AG09319 (cell line): ENCODE measurements at regions not wholly inside any gene's neighbourhood (a gene's known extent, or its start where the extent isn't known, plus 50 kb on each side); places are given as distances from the start of the nearest gene placed in this dataset.

ENCODE experiments used
- DNase-seq: peaks from one replicate; pipeline ENCODE4 v3.0.0-alpha.2; 2010; ENCODE audit warnings: low read depth; ENCODE audit errors: extremely low read depth
- TF ChIP-seq, protein P1 (sequence below): IDR thresholded peaks from 2 replicates; pipeline ENCODE4 v1.5.1; 2011; ENCODE audit warnings: low read depth, mild to moderate bottlenecking, inconsistent platforms, low read length, moderate library complexity

DNA sequence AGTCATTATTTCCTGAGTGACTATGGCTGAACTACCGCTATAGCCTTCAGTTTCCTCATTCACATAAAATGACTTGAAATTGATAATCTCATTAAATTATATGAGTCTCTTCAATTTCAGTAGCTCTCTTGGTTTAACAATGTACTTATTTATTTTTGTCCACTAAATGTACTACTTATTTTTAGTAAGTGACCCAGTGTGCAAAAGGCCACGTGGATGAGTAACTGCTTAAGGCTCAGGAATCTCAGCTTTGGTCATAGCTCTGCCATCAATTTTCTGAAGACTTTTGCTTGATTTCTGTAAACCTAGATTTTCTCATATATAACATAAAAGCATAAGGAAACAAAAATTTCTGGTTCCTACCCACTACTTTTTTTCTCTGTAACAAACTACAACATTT is 1132.9 kb upstream of the CDH8 start:
- TF ChIP-seq, protein P1, sequence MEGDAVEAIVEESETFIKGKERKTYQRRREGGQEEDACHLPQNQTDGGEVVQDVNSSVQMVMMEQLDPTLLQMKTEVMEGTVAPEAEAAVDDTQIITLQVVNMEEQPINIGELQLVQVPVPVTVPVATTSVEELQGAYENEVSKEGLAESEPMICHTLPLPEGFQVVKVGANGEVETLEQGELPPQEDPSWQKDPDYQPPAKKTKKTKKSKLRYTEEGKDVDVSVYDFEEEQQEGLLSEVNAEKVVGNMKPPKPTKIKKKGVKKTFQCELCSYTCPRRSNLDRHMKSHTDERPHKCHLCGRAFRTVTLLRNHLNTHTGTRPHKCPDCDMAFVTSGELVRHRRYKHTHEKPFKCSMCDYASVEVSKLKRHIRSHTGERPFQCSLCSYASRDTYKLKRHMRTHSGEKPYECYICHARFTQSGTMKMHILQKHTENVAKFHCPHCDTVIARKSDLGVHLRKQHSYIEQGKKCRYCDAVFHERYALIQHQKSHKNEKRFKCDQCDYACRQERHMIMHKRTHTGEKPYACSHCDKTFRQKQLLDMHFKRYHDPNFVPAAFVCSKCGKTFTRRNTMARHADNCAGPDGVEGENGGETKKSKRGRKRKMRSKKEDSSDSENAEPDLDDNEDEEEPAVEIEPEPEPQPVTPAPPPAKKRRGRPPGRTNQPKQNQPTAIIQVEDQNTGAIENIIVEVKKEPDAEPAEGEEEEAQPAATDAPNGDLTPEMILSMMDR: no peak
- no peak for DNase-seq

GRCh38 chr16:63157818-63158217 is 1121.6 kb upstream of the CDH8 start:
- TF ChIP-seq, protein P1: no peak
- no peak for DNase-seq

DNA sequence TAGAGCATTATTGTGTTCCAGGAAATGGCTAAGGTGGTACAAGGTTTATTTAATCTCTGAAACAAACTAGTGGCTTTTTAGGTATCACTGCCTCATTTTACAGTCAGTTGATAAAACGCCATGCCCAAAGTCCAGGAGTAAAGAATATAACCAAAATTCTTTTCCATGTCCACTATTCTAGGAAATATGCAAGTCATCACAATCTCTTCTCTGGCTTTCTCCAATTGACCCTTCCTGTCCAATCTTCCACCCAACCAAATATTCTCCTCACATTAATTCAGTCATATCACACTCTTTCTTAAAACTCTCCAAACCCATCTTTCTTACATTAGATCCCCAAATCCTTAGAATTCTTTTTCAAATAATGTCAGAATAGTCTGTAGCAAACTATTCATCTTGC is 1110.0 kb upstream of the CDH8 start:
- no peak for DNase-seq
- TF ChIP-seq, protein P1: no peak

- DNase-seq: no peak
- TF ChIP-seq, protein P1: no peak
Observed at GRCh38 chr16:63145411-63145810, 1109.2 kb upstream of the CDH8 start.

DNA sequence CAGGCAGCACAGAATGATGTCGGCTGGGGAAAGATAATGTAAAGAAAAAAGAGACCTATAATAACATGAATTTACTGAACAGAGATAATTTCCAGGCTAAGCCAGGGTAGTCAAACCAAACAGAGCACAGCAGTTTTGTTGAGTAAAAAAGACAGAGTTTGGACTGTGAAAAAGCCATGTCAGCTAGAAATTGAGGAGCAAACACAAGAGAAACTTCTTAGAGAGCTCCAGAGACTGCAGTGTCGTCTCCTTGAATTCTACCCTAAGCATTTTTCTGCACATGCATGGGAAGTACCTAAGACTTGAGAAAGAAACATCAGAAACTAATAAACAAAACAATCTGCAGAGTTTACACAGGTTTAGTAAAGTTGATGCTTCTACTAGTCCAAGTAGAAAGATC is 1098.8 kb upstream of the CDH8 start:
- TF ChIP-seq, protein P1: no peak
- DNase-seq: no peak

- TF ChIP-seq, protein P1: no peak
- no peak for DNase-seq
Observed at GRCh38 chr16:63131503-63131902, 1095.3 kb upstream of the CDH8 start.

DNA sequence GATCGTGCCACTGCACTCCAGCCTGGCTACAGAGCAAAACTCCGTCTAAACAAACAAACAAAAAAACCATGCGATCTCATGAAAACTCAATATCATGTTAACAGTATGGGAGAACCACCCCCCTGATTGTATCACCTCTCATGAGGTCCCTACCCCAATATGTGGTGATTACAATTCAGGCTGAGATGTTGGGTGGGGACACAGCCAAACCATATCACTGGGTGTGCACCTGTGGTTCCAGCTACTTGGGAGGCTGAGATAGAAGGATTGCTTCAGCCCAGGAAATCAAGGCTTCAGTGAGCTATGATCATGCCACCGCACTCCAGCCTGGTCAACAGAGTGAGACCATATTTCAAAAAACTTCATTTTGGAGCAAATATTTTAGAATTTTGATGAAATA is 1094.7 kb upstream of the CDH8 start:
- DNase-seq: no peak
- TF ChIP-seq, protein P1: no peak
